ENCODE measurements at regions not wholly inside any gene's neighbourhood (a gene's known extent, or its start where the extent isn't known, plus 50 kb on each side); places are given as distances from the start of the nearest gene placed in this dataset.
"Not testable (repeated sequence)": the region's sequence is repeated elsewhere in the genome, so short reads cannot be mapped to it uniquely, and the experiment has no call there.

DNA sequence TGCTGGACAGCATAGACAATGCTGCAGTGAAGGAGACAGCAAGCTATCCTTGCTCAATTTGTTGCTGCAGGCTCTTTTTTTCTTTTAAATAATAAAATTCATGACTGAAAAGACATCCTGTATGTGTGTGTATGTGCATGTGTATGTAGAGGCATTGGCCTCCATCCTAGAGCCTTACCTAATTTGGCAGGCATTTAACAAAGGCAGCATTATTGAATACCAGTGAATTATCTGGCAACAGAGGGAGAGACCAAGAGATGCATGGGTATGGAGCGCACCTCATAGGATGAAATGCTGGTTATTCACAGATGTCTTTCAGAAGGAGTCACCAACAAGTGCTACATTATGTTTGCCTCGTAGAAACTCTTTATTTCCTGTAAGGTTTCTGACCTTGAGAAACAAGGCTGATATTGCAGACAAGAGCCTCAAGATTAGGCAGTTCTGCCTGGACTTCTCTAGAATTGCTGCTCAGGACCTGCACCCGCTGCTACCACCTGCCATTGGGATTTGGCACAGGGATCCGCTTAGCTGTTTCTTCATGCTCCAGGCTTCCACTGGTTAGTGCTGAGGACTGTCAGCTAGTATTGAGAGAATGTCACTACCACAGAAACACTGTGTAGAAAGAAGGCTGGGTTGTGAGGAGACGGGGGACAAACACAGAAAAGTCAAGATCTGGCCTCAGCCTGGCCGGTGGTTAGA lies 247.7 kb upstream of the RFX3 start:
- no peak for DNase-seq

DNA sequence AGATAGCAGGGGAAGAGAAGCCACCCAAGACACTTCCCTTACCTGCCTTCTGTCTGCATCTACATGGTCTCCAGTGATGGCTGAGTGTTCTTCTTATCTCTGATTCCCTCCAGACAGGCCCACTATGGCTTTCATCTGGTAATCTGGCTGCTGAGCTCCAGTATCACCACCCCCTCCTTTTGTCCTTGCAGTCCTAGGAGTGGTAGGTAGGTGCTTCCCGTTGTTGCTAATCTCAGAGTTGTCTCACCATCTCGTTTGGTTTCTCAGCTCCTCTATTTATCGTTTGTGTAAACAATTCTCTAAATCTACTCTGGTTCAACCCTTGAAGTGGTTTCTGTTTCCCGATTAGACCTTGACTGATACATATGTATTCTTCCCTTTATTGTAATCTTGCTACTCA lies 243.8 kb upstream of the RFX3 start:
- DNase-seq, result no peak

- no peak for DNase-seq
These were observed 243.1 kb upstream of the RFX3 start for GRCh38 chr9:3768712-3769457.

GRCh38 chr9:3768286-3768685 lies 242.5 kb upstream of the RFX3 start:
- no peak for DNase-seq

GRCh38 chr9:3762076-3762475 lies 236.3 kb upstream of the RFX3 start:
- no peak for DNase-seq

- DNase-seq, result no peak
These were observed 234.2 kb upstream of the RFX3 start for GRCh38 chr9:3760031-3760430.

GRCh38 chr9:3758816-3759576 lies 233.2 kb upstream of the RFX3 start:
- DNase-seq, result no peak

DNA sequence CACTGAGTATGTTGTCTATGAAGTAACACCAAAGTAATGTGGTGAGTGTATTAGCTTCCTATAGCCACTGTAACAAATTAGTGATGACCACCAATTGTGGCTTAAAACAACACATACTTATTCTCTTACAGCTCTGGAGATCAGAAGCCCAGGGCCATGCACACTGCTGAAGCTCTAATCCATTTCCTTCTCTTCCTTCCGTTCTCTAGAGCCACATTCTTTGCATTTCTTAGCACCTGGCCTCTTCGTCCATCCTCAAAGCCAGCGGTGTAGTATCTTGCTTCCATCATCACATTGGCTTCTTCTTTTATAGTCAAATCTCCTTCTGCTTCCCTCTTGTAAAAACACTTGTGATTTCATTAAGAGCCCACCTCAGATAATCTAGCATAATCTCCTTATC lies 230.3 kb upstream of the RFX3 start:
- no peak for DNase-seq

DNA sequence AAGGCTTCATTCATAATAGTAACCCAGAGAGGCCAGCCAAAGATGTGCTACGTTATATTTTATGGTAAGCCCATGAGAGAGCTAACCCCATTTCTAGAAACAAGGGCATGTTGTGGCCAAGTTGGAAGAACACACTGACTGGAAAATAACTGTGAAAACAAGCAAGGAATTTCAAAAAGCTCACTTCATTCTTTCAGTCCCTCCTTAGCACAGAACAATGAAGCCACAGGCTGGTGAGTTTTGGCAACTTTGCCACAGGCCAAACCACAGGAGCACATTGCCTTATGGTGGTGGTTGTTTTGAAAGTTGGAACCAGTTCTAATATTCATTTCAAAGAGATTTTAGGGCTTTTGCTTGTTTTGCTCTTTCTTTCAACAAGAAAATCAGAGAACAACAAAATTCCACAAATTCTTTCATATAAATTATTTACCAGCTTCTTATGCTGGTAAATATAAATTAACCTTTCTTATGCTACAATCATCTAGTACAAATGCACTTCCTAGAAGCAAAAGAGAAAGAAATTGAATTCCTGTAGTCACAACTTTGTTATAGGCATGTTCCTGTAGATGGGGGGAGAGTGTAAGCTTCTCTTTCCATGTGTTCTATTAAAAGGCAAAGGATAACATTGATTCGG lies 225.4 kb upstream of the RFX3 start:
- no peak for DNase-seq

DNA sequence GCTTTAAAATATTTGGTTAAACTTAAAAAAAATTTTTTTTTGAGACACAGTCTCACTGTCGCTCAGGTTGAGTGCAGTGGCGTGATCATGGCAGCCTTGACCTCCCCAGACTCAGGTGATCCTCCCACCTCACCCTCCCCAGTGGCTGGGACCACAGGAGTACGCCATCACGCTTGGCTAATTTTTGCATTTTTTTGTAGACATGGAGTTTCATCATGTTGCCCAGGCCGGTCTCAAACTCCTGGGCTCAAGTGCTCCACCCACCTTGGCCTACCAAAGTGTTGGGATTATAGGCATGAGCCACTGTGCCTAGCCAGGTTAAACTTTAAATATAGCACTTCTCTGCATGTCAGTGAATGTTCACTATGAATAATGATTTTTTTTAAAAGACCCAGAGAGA lies 224.5 kb upstream of the RFX3 start:
- DNase-seq, result no peak

- DNase-seq, result no peak
These were observed 220.8 kb upstream of the RFX3 start for GRCh38 chr9:3746296-3747275.

DNA sequence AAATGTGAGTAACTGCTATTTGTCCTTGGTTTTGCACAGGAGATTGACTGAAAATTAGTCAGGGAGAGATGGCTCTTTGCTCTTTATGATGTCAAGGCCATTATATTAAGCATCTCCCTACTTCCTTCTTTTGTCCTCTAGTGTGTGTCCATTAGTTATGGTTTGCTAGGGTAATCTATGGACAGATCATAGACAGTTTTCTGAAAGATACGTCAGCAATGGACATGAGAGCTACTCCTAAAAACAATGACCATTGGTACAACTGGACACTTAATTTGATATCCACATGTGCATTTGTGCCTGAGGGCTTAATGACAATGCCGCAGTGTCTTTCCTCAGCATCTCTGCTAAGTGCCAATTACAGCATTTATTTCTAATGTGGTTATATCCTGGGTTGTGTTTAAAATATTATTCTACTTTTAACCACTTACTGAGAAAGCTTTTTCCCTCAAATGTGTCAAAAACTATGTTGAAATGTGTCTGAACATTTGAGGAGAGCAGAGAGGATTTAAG lies 218.2 kb upstream of the RFX3 start:
- DNase-seq, result no peak

DNA sequence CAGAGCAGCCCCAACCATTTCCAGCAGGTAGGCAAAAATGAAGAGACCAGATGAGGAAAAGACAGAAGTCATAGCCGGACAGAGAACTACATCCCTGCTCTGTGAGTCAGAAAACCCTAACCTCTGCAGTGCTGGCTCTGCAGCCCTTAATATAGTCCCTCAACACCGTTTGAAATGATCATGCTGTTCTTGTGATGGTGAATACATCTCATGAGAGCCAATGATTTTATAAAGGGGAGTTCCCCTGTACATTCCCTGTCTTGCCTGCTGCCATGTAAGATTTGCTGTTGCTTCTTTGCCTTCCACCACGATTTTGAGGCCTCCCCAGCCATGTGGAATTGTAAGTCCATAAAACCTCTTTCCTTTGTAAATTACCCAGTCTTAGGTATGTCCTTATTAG lies 216.8 kb upstream of the RFX3 start:
- DNase-seq, result no peak

- no peak for DNase-seq
These were observed 215.9 kb upstream of the RFX3 start for GRCh38 chr9:3741729-3742128.

- no peak for DNase-seq
These were observed 215.1 kb upstream of the RFX3 start for GRCh38 chr9:3740690-3741419.

DNA sequence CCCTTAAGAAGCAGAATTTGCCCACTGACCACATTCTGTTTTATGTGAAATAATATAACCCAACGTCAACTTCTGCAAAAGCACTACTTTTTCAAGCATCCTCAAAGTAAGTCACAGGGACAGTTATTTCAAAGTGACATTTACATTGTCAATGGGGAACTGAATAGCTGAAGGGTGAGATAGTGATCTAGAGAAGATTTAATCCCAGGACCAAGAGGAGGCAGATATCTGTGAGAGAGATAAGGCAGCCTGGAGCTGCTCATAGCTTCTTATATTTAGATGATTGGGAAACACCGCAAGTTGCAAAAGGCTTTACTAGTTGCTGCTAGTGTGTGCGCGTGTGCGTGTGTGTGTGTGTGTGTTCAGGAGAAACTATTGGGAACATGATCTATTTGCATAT lies 210.4 kb upstream of the RFX3 start:
- no peak for DNase-seq

DNA sequence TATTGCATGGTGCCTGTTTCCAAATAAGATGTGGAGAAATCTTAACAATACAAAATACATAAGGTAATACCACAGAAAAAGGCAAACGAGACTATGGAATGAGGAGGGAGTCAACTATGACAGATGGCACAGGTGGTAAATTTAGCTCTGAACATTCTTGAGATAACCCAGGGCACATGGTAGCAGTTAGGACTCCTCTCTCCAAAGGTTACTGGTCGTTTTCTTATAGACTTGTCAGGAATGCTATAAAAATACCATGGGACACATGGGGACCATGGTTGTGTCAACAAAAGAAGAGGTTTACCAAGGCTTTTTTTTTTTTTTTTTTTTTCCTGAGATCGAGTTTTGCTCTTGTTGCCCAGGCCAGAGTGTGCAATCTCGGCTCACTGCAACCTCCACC lies 209.4 kb upstream of the RFX3 start:
- no peak for DNase-seq

DNA sequence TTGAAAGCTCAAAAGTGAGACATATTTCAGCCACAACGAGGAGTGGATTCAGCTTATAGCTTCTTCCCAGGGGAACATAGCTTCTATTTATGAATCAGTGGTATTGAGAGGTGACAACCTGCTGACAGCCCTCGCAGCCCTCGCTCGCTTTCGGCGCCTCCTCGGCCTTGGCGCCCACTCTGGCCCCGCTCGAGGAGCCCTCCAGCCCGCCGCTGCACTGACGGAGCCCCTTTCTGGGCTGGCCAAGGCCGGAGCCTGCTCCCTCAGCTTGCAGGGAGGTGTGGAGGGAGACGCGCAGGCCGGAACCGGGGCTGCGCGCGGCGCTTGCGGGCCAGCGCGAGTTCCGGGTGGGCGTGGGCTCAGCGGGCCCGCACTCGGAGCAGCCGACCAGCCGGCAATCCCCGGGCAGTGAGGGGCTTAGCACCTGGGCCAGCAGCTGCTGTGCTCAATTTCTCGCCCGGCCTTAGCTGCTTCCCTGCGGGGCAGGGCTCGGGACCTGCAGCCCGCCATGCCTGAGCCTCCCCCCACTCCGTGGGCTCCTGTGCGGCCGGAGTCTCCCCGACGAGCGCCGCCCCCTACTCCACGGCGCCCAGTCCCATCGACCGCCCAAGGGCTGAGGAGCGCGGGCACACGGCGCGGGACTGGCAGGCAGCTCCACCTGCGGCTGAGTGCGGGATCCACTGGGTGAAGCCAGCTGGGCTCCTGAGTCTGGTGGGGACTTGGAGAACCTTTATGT lies 207.9 kb upstream of the RFX3 start:
- not testable (repeated sequence) for DNase-seq

DNA sequence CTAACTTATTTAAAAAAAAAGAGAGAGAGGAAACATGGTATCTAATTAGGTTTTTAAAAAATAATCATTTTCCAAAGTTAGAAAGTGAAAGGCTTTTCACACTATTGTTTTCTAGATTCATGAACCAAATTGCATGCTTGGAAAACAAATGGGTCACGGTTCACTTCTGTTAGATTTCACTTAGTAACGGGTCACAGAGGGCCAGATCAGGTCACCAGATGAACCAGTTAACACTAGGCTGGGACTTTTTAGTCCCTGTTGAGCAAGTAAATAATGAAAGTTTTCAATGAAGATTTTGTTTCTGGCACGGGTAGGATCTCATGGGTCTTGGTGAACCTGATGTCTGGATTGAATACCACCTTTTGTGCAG lies 207.2 kb upstream of the RFX3 start:
- DNase-seq, result no peak

All from NCI-H1092 (cell line).